CD4-positive, alpha-beta T cell treated with Interferon gamma for 1 hour (primary cell): ENCODE measurements at regions not wholly inside any gene's neighbourhood (a gene's known extent, or its start where the extent isn't known, plus 50 kb on each side); places are given as distances from the start of the nearest gene placed in this dataset.

Experiments used
- DNase-seq: peaks from one replicate; pipeline ENCODE4 v3.0.0-alpha.2; 2020

GRCh38 chr6:43980004-43980795 lies 147.1 kb downstream of the MRPL14 start:
- DNase-seq, result no peak

- no peak for DNase-seq
Observed at GRCh38 chr6:43979525-43979924, 147.7 kb downstream of the MRPL14 start.

- no peak for DNase-seq
Observed at GRCh38 chr6:43978473-43979346, 148.5 kb downstream of the MRPL14 start.

- DNase-seq, result peak; percentile 68
Observed at GRCh38 chr6:43977404-43978111, 149.7 kb downstream of the MRPL14 start.

GRCh38 chr6:43976706-43977403 lies 150.4 kb downstream of the MRPL14 start:
- DNase-seq, result no peak

GRCh38 chr6:43974643-43975230 lies 152.5 kb downstream of the MRPL14 start:
- DNase-seq, result no peak

GRCh38 chr6:43973357-43973756 lies 153.9 kb downstream of the MRPL14 start:
- no peak for DNase-seq

GRCh38 chr6:43972913-43973300 lies 154.3 kb downstream of the MRPL14 start:
- no peak for DNase-seq

GRCh38 chr6:43972179-43972912 lies 154.9 kb downstream of the MRPL14 start:
- DNase-seq, result no peak

GRCh38 chr6:43971776-43972126 lies 155.5 kb downstream of the MRPL14 start:
- no peak for DNase-seq

- no peak for DNase-seq
Observed at GRCh38 chr6:43970913-43971775, 156.1 kb downstream of the MRPL14 start.

- DNase-seq, result no peak
Observed at GRCh38 chr6:43970068-43970912, 157.0 kb downstream of the MRPL14 start.

GRCh38 chr6:43969158-43969981 lies 157.9 kb downstream of the MRPL14 start:
- DNase-seq, result no peak

GRCh38 chr6:43968110-43968965 lies 158.9 kb downstream of the MRPL14 start:
- no peak for DNase-seq

GRCh38 chr6:43967719-43968091 lies 159.5 kb downstream of the MRPL14 start:
- no peak for DNase-seq

GRCh38 chr6:43966853-43967718 lies 160.2 kb downstream of the MRPL14 start:
- no peak for DNase-seq

- DNase-seq, result no peak
Observed at GRCh38 chr6:43966374-43966658, 160.9 kb downstream of the MRPL14 start.
